Tibial artery (tissue), 4 donors: ENCODE measurements at regions not wholly inside any gene's neighbourhood (a gene's known extent, or its start where the extent isn't known, plus 50 kb on each side); places are given as distances from the start of the nearest gene placed in this dataset.

Experiments
- DNase-seq, 2 donors: peaks; one replicate each; pipeline ENCODE4 v3.0.0-alpha.2; 2019
- H3K27ac ChIP-seq, 2 donors: fragments of 200-600 bp; sonication (generic) in 1 of 2; 1 replicate in 1 of 2; 2 replicates in 1 of 2; pipeline ENCODE4 v1.5.1; 2018 to 2019; ENCODE audit warnings: mild to moderate bottlenecking in 1 of 2
- H3K27me3 ChIP-seq, 2 donors: fragments of 200-600 bp; sonication (generic) in 1 of 2; one replicate each; pipeline versions ENCODE4 v1.5.1 to v1.6.0; 2016 to 2019
- H3K36me3 ChIP-seq, 3 donors: fragments of 200-600 bp; sonication (generic) in 2 of 3; one replicate each; pipeline ENCODE4 v1.5.1; 2016 to 2019; ENCODE audit warnings: mild to moderate bottlenecking in 2 of 3
- H3K4me1 ChIP-seq, 4 donors: fragments of 200-600 bp; sonication (generic) in 2 of 4; 1 replicate in 3 of 4; 2 replicates in 1 of 4; pipeline ENCODE4 v1.5.1; 2016 to 2019
- H3K4me3 ChIP-seq, 2 donors: fragments of 200-600 bp; sonication (generic) in 1 of 2; 1 replicate in 1 of 2; 2 replicates in 1 of 2; pipeline ENCODE4 v1.5.1; 2018 to 2019; ENCODE audit warnings: mild to moderate bottlenecking in 2 of 2
- H3K9me3 ChIP-seq, 3 donors: fragments of 200-600 bp; sonication (generic) in 1 of 3; one replicate each; pipeline ENCODE4 v1.5.1; 2016 to 2019
- intact Hi-C: fragments of 100-400 bp; cut with DNase I; formaldehyde crosslinking; loops from one replicate; pipeline ENCODE4 v1.15.0; 2023; ENCODE audit warnings: low total_unique reads
- TF ChIP-seq, protein P1 (sequence below), 2 experiments: fragments of 200-600 bp in 1 of 2; fragments of 450-650 bp in 1 of 2; IDR thresholded peaks; one replicate each; pipeline ENCODE4 v1.5.1; 2017 to 2019; ENCODE audit warnings: antibody characterized with exemption in 2 of 2, mild to moderate bottlenecking in 1 of 2, moderate library complexity in 1 of 2

DNA sequence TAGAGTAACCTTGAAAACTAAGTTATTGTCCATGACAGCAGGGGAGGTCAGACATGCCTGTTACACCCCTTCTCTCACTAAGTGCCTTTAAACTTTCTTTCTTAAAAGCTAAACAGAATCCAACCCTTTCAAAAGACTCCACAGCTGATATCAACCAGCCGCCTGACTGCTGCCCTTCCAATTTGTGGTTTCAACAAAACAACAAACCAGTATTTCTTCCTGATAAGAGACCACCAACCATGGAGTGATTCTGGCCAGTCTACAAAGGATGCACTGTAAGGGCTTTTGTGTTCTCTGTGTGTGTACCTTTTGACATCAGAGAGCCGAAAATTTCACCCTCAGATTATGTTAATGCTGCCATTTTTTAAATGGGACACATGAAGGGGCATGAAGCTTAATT, 1204.2 kb downstream of the ROBO2 start:
- H3K4me1 ChIP-seq, result no peaks in the 10 kb centered on the region
- no peak overlapping the region for H3K27ac ChIP-seq
- intact Hi-C loops, result no loop called here
- DNase-seq, result no peak
- TF ChIP-seq, protein P1, sequence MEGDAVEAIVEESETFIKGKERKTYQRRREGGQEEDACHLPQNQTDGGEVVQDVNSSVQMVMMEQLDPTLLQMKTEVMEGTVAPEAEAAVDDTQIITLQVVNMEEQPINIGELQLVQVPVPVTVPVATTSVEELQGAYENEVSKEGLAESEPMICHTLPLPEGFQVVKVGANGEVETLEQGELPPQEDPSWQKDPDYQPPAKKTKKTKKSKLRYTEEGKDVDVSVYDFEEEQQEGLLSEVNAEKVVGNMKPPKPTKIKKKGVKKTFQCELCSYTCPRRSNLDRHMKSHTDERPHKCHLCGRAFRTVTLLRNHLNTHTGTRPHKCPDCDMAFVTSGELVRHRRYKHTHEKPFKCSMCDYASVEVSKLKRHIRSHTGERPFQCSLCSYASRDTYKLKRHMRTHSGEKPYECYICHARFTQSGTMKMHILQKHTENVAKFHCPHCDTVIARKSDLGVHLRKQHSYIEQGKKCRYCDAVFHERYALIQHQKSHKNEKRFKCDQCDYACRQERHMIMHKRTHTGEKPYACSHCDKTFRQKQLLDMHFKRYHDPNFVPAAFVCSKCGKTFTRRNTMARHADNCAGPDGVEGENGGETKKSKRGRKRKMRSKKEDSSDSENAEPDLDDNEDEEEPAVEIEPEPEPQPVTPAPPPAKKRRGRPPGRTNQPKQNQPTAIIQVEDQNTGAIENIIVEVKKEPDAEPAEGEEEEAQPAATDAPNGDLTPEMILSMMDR (IDR thresholded peaks at IDR 0.05), result no peak
- peaks cover 4 to 21% (median 16%) of the 10 kb centered on the region in 3 donors for H3K9me3 ChIP-seq
- no peak overlapping the region for H3K4me3 ChIP-seq
- H3K36me3 ChIP-seq, result no peaks in the 10 kb centered on the region
- no peaks in the 10 kb centered on the region for H3K27me3 ChIP-seq

DNA sequence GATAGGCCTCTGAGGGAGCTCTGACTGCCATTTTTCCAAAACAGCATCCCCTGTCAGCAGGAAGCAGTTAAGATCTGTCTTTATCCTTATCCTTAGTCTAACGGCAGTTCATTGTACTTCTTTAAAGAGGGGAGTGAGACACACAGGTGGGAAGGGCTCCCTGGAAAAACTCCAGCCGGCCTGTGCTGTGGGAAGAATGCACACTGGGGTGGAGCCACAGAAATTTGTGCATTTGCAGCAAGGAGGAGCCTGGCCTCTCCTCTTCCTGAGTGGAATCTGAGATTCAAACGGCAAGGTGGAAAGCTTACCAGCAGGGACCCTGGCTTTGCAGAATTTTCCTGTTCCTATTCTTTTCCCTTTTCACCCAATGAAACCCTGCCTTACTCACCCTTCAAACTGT, 1209.4 kb downstream of the ROBO2 start:
- DNase-seq, result no peak
- intact Hi-C loops, result no loop called here
- Histone ChIP-seq H3K4me1 (no peaks in the 10 kb centered on the region), H3K27ac (no peak overlapping the region), H3K36me3 (no peaks in the 10 kb centered on the region), H3K4me3 (no peak overlapping the region), H3K27me3 (no peaks in the 10 kb centered on the region), H3K9me3 (peaks cover 4 to 11% (median 5%) of the 10 kb centered on the region in 3 donors)
- TF ChIP-seq, protein P1 (IDR thresholded peaks at IDR 0.05), result no peak

DNA sequence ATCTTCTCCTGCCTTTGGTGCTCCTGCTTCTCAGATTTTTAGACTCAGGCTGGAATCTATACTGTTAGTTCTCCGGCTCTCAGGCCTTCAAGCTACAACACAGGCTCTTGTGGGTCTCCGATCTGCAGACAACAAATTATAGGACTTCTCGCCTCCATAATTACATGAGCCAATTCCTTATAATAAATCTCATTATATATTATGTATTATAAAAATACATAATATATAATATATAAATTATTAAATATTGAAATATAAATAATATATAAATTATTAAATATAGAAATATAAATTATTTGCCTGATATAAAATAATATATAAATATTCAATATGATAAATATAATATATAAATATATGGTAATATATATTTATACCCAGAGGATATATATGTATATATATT, 1214.0 kb downstream of the ROBO2 start:
- intact Hi-C loops, result no loop called here
- Histone ChIP-seq H3K4me3 (no peak overlapping the region), H3K9me3 (no peaks in the 10 kb centered on the region), H3K27ac (no peak overlapping the region), H3K27me3 (no peaks in the 10 kb centered on the region), H3K4me1 (peaks cover 0 to 12% (median 0%) of the 10 kb centered on the region in 4 donors), H3K36me3 (no peaks in the 10 kb centered on the region)
- TF ChIP-seq, protein P1 (IDR thresholded peaks at IDR 0.05), result no peak
- no peak for DNase-seq

DNA sequence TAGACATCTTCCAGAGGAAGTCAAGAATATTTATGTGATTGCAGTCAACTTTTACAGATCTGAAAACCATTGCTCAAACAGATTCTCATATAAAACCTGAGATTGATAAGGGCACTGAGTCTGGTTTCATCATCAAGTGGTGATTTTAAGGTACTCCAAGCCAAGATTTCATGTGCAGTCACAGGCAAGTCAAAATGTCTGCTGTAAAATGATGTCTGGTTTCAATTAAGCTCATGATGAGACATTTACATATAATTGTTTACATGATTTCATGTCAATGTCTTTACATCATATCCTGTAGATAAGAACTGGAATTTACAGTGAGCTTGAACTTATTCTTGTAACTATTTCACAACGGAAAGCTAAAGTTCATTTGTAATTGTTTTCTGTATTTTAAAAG, 1215.5 kb downstream of the ROBO2 start:
- intact Hi-C loops, result no loop called here
- no peak overlapping the region for H3K27ac ChIP-seq

DNA sequence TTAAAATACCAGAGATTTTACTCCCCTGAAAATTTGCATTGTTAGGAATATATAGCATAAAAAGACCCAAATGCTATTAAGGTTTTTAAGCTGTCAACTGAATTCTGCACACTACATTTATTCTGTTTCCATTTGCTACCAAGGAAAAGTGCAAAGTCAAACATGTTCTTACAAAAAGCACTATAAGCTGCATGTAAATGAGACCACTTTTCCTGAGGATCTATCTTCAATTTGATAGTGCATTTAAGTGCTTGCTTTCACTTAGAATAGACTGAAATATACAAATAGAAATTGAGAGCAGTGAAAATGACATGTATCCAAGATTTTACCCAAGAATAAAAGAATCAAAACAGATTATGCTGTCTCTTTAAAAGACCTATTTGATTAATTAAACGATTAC, 1216.2 kb downstream of the ROBO2 start:
- Histone ChIP-seq H3K27me3 (no peaks in the 10 kb centered on the region), H3K27ac (no peak overlapping the region), H3K4me1 (peaks cover 0 to 20% (median 0%) of the 10 kb centered on the region in 4 donors), H3K36me3 (no peaks in the 10 kb centered on the region), H3K9me3 (no peaks in the 10 kb centered on the region), H3K4me3 (no peak overlapping the region)
- intact Hi-C loops, result no loop called here
- TF ChIP-seq, protein P1 (IDR thresholded peaks at IDR 0.05), result no peak
- DNase-seq, result no peak

More for the DNA sequence above, 1215.5 kb downstream of the ROBO2 start:
- H3K9me3 ChIP-seq, result no peaks in the 10 kb centered on the region
- DNase-seq, result no peak
- TF ChIP-seq, protein P1 (IDR thresholded peaks at IDR 0.05), result no peak
- H3K36me3 ChIP-seq, result no peaks in the 10 kb centered on the region
- peaks cover 0 to 20% (median 0%) of the 10 kb centered on the region in 4 donors for H3K4me1 ChIP-seq
- no peaks in the 10 kb centered on the region for H3K27me3 ChIP-seq
- no peak overlapping the region for H3K4me3 ChIP-seq

DNA sequence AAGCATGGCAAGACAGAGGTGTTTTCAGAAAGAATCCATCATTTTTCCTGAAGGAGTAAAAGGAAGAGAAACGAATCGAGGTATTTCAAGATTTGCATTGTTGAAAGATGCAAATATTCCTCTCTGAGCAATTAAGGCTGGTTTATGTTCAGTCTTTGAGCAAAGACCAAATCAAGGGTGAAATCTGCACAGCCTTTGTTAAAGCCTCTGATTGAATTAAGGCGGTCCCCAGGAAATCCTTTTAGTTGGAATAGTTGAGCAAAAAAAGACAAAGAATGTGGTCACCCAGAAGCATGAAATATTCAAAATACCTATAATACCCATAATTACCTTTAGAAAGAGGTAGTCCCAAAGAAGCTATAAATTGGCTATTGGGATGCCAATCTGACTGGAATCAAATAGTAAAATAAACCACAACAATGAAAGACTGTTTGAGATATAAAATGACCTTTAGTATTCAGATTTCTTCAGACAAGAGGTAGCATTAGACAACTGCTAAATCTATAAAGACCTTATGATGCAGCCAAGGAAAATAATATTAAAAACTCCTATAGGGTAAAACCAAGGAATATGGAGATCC, 1218.1 kb downstream of the ROBO2 start:
- Histone ChIP-seq H3K27ac (no peak overlapping the region), H3K4me1 (peaks cover 0 to 20% (median 0%) of the 10 kb centered on the region in 4 donors), H3K4me3 (no peak overlapping the region), H3K9me3 (no peaks in the 10 kb centered on the region), H3K27me3 (no peaks in the 10 kb centered on the region), H3K36me3 (no peaks in the 10 kb centered on the region)
- TF ChIP-seq, protein P1 (IDR thresholded peaks at IDR 0.05), result no peak
- DNase-seq, result no peak
- intact Hi-C loops, result no loop called here
